DMS114 treated with DMSO at 0.1 percent for 48 hours (cell line): ENCODE measurements at regions not wholly inside any gene's neighbourhood (a gene's known extent, or its start where the extent isn't known, plus 50 kb on each side); places are given as distances from the start of the nearest gene placed in this dataset.
"Not testable (repeated sequence)": the region's sequence is repeated elsewhere in the genome, so short reads cannot be mapped to it uniquely, and the experiment has no call there.

Experiments
- DNase-seq: peaks from one replicate; lab custom pipeline; 2025; ENCODE audit not compliant: unreplicated experiment; lab: John Stamatoyannopoulos, UW

- not testable (repeated sequence) for DNase-seq
Observed at GRCh38 chrX:106493210-106493816, 118.5 kb upstream of the RADX start.

- no peak for DNase-seq
Observed at GRCh38 chrX:106499473-106499872, 112.3 kb upstream of the RADX start.

- no peak for DNase-seq
Observed at GRCh38 chrX:106510713-106511403, 100.9 kb upstream of the RADX start.
